Glomerular visceral epithelial cell (primary cell): ENCODE measurements at regions not wholly inside any gene's neighbourhood (a gene's known extent, or its start where the extent isn't known, plus 50 kb on each side); places are given as distances from the start of the nearest gene placed in this dataset.
A peak's percentile ranks its signal among the peaks of the same experiment; 100 is the strongest.
"Not testable (repeated sequence)": the region's sequence is repeated elsewhere in the genome, so short reads cannot be mapped to it uniquely, and the experiment has no call there.

ENCODE experiments used
- DNase-seq: peaks from one replicate; pipeline ENCODE4 v3.0.0-alpha.2; 2016; ENCODE audit errors: extremely low spot score

DNA sequence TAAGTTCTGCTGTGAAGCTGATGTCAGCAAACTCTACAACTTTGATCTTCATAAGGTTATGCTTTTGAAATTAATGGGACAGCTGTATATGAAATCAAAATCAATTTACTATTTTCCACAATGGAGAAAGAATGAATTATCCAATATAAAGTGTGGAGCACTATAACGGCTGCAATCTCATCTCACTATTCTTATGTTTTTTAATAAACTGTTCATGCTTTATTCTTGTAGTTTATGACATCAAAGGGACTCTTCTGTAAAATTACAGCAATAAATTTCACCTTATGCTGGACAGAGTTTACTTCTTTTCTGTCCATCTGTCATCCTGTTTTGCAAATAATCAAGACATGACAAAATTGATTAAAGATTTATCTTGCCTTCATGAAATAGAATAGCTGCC lies 192.5 kb downstream of the TECRL start:
- no peak for DNase-seq

GRCh38 chr4:64205376-64205775 lies 203.9 kb downstream of the TECRL start:
- no peak for DNase-seq

DNA sequence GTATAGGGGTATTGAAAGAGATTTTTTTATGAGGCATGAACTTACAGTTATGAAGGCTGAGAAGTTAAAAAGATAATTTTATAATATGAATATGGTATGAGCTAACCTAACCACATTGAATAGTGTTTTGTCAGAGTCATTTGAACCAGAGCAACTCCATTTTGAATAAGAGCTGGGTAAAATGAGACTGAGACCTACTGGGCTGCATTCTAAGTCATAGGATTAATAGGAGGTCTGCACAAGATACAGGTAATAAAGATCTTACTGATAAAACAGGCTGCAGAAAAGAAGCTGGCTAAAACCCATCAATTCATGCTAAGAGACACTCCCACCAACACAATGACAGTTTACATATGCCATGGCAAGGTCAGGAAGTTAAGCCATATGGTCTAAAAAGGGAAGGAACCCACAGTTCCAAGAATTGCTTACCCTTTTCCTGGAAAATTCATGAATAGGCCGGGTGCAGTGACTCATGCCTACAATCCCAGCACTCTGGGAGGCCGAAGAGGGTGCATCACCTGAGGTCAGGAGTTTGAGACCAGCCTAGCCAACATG lies 209.2 kb downstream of the TECRL start:
- no peak for DNase-seq

DNA sequence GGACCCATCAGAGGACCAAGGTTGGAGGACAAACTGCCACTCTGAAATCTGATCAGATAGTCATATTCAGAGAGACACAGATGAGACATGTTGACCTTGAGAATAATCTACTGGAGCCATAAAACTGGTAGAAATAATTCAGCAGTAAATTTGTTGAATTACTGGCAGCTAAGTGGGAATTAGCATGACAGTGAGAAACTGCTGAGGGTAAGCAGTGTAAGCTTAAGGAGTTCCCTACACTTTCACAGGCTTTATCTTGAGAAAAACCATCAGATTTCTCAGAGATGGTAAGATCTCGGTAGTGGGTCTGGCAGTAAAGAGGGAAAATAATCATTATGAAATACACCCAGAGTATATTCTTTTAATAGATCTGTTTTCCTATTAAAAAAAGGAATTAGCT lies 213.7 kb downstream of the TECRL start:
- no peak for DNase-seq

DNA sequence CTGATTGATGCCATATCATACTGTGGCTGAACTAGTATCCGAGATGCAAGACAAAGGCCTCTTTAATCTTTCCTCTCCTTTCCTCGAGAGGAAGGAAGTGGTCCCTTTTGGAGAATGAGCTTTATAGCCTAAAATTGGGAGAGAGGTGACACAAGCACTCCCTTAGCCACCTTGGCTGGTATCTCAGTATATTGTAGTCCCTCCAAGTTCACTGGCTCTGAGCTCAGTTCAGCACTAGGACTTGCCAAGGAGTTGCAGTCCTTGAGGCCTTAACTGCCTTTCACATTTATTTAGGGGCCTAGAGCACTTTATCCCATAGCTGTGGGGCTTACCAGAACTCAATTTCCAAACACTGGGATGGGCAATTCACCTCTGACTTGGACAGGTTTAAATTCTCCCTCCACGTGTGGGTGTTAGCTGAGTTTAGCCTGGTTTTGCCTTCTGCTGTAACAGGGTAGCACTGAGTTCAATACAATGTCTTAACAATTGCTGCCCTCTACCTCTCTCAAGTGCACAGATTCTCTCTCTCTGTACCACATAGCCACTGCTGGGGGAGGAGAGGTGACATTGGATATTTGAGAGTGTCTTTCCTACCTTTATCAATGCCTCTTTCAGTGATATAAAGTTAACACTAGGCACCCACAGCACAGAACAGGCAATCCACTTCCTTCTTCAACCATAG lies 216.4 kb downstream of the TECRL start:
- DNase-seq, result no peak

DNA sequence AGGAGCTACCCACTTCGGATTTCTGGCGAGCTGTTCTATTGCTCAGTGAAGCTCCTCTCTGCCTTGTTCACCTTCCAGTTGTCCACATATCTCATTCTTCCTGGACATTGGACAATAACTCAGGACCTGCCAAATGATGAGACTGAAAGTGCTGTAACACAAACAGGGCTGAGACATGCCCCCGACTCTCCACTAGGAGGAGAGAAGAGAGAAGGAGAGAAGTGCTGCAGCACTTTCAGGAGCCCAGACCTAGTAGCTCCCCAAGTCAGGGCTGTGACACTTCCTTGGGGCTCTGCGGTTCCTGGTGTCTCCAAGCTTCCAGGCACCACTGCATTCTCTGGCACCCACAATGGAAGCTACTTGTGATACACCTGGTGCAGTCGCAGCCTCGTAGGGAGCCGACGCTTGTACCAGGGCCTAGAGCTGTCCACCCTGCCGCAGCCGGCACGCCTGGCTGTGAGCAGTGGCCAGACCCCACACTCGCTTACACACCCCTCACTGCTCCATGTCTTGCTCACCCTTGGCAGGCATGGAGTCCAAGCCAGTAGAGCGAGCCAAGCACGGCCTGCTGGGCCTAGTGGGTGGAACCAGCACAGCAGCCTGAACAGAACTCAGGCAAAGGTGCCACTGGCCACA lies 234.9 kb downstream of the TECRL start:
- DNase-seq, result no peak

GRCh38 chr4:64166365-64166764 lies 242.9 kb downstream of the TECRL start:
- DNase-seq, result no peak

- DNase-seq, result peak; percentile 76
Measured at GRCh38 chr4:64158648-64159326, 250.5 kb downstream of the TECRL start.

DNA sequence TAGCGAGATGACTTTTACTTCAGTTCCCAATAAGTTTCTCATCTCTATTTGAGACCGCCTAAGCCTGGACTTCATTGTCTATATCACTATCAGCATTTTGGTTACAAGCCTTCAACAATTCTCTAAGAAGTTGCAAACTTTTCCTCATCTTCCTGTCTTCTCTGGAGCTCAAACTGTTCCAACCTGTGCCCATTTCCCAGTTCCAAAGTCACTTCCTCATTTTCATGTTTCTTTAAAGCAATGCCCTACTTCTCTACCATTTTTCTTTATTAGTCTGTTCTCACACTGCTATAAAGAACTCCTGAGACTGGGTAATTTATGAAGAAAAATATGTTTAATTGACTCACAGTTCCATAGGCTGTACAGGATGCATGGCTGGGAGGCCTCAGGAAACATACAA lies 251.9 kb downstream of the TECRL start:
- DNase-seq, result no peak

DNA sequence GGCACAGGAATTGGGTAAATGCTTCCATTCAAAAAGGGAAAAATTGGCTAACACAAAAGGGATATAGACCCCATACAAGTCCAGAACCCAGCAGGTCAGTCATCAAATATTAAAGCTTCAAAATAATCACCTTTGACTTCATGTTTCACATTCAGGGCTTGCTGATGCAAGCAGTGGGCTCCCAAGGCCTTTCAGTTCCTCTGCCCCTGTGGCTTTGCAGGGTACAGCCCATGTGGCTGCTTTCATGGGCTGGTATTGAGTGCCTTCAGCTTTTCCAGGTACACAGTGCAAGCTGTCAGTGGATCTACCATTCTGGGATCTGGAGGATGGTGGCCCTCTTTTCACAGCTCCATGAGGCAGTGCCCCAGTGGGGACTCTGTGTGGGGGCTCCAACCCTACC lies 253.0 kb downstream of the TECRL start:
- DNase-seq, result no peak

- no peak for DNase-seq
Measured at GRCh38 chr4:64146030-64146429, 263.2 kb downstream of the TECRL start.

- DNase-seq, result no peak
Measured at GRCh38 chr4:64144994-64145393, 264.3 kb downstream of the TECRL start.

DNA sequence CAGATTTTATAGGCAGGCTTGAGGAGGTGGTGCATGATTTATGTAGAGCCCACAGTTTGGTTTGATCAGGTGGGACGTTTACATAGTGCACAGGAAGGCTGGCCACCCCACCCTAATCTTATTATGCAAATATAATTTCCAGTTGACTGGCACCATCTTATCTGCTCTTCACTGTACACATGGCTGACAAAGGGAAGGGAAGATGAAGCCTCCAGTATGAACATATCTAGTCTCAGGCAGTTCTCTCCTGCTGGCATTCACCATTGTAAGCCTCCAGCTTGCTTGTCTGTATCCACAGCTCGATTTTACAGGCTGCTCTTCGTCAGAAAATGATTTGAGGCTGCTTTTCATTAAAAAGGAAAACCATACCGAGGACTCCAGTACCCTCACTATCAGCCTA lies 278.3 kb downstream of the TECRL start:
- no peak for DNase-seq

- DNase-seq, result no peak
Measured at GRCh38 chr4:64125354-64125753, 283.9 kb downstream of the TECRL start.

GRCh38 chr4:64121803-64122202 lies 287.4 kb downstream of the TECRL start:
- DNase-seq, result no peak

DNA sequence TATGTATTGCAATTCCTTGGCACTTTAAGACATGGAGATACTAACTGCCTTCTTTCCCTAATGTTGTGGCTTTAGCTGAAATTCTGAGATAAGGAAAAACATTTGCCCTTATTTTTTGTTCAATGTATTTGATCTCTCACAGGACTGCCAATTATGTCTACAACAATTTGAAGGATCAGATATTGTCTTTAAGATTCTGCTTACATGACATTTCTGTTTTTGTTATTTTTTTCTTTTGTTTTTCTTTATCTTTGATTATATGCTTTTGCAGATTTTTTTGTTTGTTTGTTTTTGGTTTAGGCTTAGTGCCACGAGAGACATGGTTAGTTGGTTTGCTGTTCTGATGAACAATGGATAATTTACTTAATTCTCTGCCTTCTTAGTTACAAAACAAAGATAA lies 303.3 kb downstream of the TECRL start:
- no peak for DNase-seq

DNA sequence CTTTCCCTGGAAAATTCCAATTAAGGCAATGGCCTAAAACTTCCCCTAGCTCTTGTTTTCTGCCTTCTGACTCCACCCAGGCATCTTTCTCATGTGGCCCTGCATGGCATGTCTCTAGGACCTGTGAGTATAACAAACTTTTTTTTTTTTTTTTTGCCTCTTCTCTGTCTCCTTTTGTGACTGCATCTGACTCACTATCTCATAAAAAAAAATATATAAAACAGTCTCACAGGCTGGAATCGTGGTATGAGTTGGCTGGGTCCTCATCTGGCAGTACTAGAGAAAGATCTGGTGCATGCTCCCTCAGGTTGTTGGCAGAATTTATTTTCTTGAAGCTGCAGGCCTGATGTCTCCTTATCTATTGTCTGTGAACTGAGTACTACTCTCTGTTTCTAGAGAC lies 313.9 kb downstream of the TECRL start:
- no peak for DNase-seq

- DNase-seq, result no peak
Measured at GRCh38 chr4:64079316-64079715, 329.9 kb downstream of the TECRL start.

DNA sequence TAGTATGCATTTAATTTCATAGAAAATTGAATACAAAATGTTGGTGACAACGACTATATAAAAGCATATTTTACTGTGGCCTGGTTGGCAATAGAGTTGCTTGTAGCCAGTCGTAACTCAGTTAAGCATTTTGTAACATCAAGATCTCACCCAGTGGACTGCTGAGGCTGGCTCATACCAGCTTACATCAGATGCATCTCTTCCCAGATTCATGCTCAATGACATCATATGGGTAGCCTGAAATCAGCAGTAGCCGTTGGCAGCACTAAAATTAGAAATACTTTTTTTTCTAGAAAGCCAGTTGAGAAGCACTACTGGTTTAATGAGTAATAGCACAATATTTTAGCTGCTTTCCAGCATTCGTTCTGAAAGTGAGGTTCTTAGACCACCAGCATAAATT lies 341.2 kb downstream of the TECRL start:
- DNase-seq, result peak; percentile 24

- DNase-seq, result no peak
Measured at GRCh38 chr4:64062991-64063390, 346.3 kb downstream of the TECRL start.

DNA sequence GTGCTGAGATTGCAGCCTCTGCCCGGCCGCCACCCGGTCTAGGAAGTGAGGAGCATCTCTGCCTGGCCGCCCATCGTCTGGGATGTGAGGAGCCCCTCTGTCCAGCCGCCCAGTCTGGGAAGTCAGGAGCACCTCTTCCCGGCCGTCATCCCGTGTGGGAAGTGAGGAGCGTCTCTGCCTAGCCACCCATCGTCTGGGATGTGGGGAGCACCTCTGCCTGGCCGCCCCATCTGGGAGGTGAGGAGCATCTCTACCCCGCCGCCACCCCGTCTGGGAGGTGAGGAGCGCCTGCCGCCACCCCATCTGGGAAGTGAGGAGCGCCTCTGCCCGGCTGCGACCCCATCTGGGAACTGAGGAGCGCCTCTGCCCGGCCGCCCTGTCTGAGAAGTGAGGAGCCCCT lies 372.2 kb downstream of the TECRL start:
- not testable (repeated sequence) for DNase-seq

GRCh38 chr4:64022560-64022959 lies 386.7 kb downstream of the TECRL start:
- DNase-seq, result no peak

- no peak for DNase-seq
Measured at GRCh38 chr4:64016893-64017292, 392.4 kb downstream of the TECRL start.
